SH-SY5Y (cell line): ENCODE measurements at regions not wholly inside any gene's neighbourhood (a gene's known extent, or its start where the extent isn't known, plus 50 kb on each side); places are given as distances from the start of the nearest gene placed in this dataset.

Experiments used
- GATA2 ChIP-seq: IDR thresholded peaks from 2 replicates; pipeline ENCODE4 v1.6.1; 2011; ENCODE audit warnings: mild to moderate bottlenecking, low read depth, low read length
- GATA3 ChIP-seq: IDR thresholded peaks from 2 replicates; pipeline ENCODE4 v1.6.1; 2011; ENCODE audit warnings: low read depth, mild to moderate bottlenecking, low read length, moderate library complexity

DNA sequence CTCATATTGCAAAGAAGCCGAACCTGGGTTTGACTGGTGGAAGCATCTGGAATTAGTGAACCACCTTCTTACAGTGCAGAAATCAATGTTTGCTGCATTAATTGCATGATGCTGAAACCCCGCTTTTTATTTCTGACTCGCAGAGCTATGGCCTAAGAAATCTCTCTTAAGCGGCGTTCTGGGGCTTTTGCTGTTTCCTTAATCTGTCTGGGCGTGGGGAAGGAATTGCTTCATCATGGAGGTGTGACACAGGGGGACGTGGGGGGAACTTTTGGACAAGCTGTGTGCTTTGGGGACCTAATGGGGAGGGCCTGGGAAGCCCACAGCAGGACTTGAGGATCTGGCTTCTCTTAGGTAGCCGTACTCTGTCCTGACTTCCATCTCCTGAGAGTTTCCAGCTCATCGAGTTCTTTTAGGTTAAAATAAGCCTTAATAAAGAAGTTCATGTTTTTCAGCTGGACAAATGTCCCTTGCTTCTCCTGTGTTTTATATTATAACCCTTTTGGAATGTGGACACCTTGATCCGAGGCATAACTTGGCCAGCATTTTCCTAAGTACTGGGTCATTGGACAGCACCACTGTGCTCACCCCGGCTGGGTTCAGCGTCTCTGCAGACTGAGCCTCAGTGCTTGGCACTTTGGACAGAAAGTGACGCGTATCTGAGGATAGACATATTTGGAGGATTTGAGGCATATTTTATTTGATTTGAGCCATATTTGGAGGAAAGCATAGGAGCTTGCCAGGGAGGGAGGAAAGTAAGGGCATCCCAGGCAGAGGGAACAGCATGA, 192.1 kb upstream of the MYL2 start:
- TF ChIP-seq GATA2 (no peak), GATA3 (no peak)
